GM18951 (cell line): ENCODE measurements at regions not wholly inside any gene's neighbourhood (a gene's known extent, or its start where the extent isn't known, plus 50 kb on each side); places are given as distances from the start of the nearest gene placed in this dataset.

Experiments used
- POLR2A ChIP-seq: IDR thresholded peaks from 4 replicates; pipeline ENCODE4 v1.6.1; 2011; ENCODE audit warnings: mild to moderate bottlenecking; ENCODE audit not compliant: insufficient read length, insufficient read depth; ENCODE audit errors: extremely low read depth
- in situ Hi-C: fragments of 300-500 bp; cut with MboI; formaldehyde crosslinking; loops from one replicate; pipeline ENCODE4 v1.12.0; 2022; ENCODE audit warnings: low sequenced_read_pairs, mixed read lengths, inconsistent platforms; ENCODE audit not compliant: unreplicated experiment

- TF ChIP-seq POLR2A: no peak
- in situ Hi-C loops: no loop called here
These were observed 1467.4 kb downstream of the C4orf33 start for GRCh38 chr4:130563185-130563888.

- TF ChIP-seq POLR2A: no peak
- in situ Hi-C loops: no loop called here
These were observed 1468.0 kb downstream of the C4orf33 start for GRCh38 chr4:130563889-130564418.

- in situ Hi-C loops: no loop called here
- no peak for TF ChIP-seq POLR2A
These were observed 1472.8 kb downstream of the C4orf33 start for GRCh38 chr4:130568746-130569145.

- in situ Hi-C loops: no loop called here
- TF ChIP-seq POLR2A: no peak
These were observed 1477.8 kb downstream of the C4orf33 start for GRCh38 chr4:130573742-130574141.

- in situ Hi-C loops: no loop called here
- no peak for TF ChIP-seq POLR2A
These were observed 1478.3 kb downstream of the C4orf33 start for GRCh38 chr4:130574215-130574614.

- in situ Hi-C loops: no loop called here
- no peak for TF ChIP-seq POLR2A
These were observed 1480.3 kb downstream of the C4orf33 start for GRCh38 chr4:130576218-130576617.

GRCh38 chr4:130591091-130591490, 1495.1 kb downstream of the C4orf33 start:
- in situ Hi-C loops: no loop called here
- no peak for TF ChIP-seq POLR2A

GRCh38 chr4:130600706-130601105, 1504.8 kb downstream of the C4orf33 start:
- TF ChIP-seq POLR2A: no peak
- in situ Hi-C loops: no loop called here

GRCh38 chr4:130603043-130603442, 1507.1 kb downstream of the C4orf33 start:
- no peak for TF ChIP-seq POLR2A
- in situ Hi-C loops: no loop called here

- no peak for TF ChIP-seq POLR2A
- in situ Hi-C loops: no loop called here
These were observed 1512.2 kb downstream of the C4orf33 start for GRCh38 chr4:130608121-130608520.

GRCh38 chr4:130628531-130628930, 1532.6 kb downstream of the C4orf33 start:
- TF ChIP-seq POLR2A: no peak
- in situ Hi-C loops: no loop called here

- TF ChIP-seq POLR2A: no peak
These were observed 1537.0 kb downstream of the C4orf33 start for GRCh38 chr4:130632731-130633604.

GRCh38 chr4:130636486-130636885, 1540.5 kb downstream of the C4orf33 start:
- in situ Hi-C loops: no loop called here
- TF ChIP-seq POLR2A: no peak

More at GRCh38 chr4:130632731-130633604, 1537.0 kb downstream of the C4orf33 start:
- in situ Hi-C loops: no loop called here
